GM19372 (cell line): ENCODE measurements at regions not wholly inside any gene's neighbourhood (a gene's known extent, or its start where the extent isn't known, plus 50 kb on each side); places are given as distances from the start of the nearest gene placed in this dataset.

Experiments
- ATAC-seq: cut with Tn5 transposase; IDR thresholded peaks from one replicate; pipeline ENCODE4 v1.9.1; 2021; ENCODE audit warnings: mild to moderate bottlenecking, low read depth, moderate library complexity; ENCODE audit not compliant: unreplicated experiment

- ATAC-seq: no peak
Observed at GRCh38 chr1:213899413-213899812, 88.4 kb upstream of the PROX1 start.

GRCh38 chr1:213905344-213905743, 82.4 kb upstream of the PROX1 start:
- ATAC-seq: no peak

- no peak for ATAC-seq
Observed at GRCh38 chr1:213908521-213908920, 79.3 kb upstream of the PROX1 start.

GRCh38 chr1:213914392-213914791, 73.4 kb upstream of the PROX1 start:
- ATAC-seq: no peak

- no peak for ATAC-seq
Observed at GRCh38 chr1:213921311-213921710, 66.5 kb upstream of the PROX1 start.

GRCh38 chr1:213921712-213922111, 66.1 kb upstream of the PROX1 start:
- ATAC-seq: no peak

- ATAC-seq: no peak
Observed at GRCh38 chr1:213925531-213926182, 62.1 kb upstream of the PROX1 start.

- ATAC-seq: no peak
Observed at GRCh38 chr1:213927846-213928245, 59.9 kb upstream of the PROX1 start.

- ATAC-seq: no peak
Observed at GRCh38 chr1:213929398-213929797, 58.4 kb upstream of the PROX1 start.

GRCh38 chr1:213931836-213932235, 55.9 kb upstream of the PROX1 start:
- ATAC-seq: no peak

- ATAC-seq: no peak
Observed at GRCh38 chr1:213933336-213933735, 54.4 kb upstream of the PROX1 start.

GRCh38 chr1:213934649-213935048, 53.1 kb upstream of the PROX1 start:
- ATAC-seq: no peak

- no peak for ATAC-seq
Observed at GRCh38 chr1:213936571-213936970, 51.2 kb upstream of the PROX1 start.
